Central memory CD8-positive, alpha-beta T cell (primary cell): ENCODE measurements at regions not wholly inside any gene's neighbourhood (a gene's known extent, or its start where the extent isn't known, plus 50 kb on each side); places are given as distances from the start of the nearest gene placed in this dataset.

Source experiments
- ATAC-seq: fragments of 150-1000 bp; cut with Tn5 transposase; replicated peaks from 2 replicates; pipeline ENCODE4 v1.10.0; 2022; ENCODE audit warnings: mild to moderate bottlenecking, moderate FRiP score, moderate number of reproducible peaks; ENCODE audit not compliant: poor library complexity, severe bottlenecking; ENCODE audit errors: extremely low read depth
- DNase-seq, 2 donors: peaks; one replicate each; pipeline ENCODE4 v3.0.0; 2021; ENCODE audit warnings: low spot score in 2 of 2
- H3K27ac Mint-ChIP-seq: one replicate; pipeline ENCODE4 v1.8.0; 2022; ENCODE audit warnings: low read depth, mild to moderate bottlenecking, moderate library complexity, mixed read lengths
- H3K27me3 Mint-ChIP-seq: one replicate; pipeline ENCODE4 v1.8.0; 2022; ENCODE audit warnings: mixed read lengths
- H3K36me3 Mint-ChIP-seq: one replicate; pipeline ENCODE4 v1.8.0; 2022; ENCODE audit warnings: mild to moderate bottlenecking, moderate library complexity, mixed read lengths; ENCODE audit not compliant: insufficient read depth
- H3K4me1 Mint-ChIP-seq: one replicate; pipeline ENCODE4 v1.8.0; 2022; ENCODE audit warnings: mixed read lengths
- H3K4me3 Mint-ChIP-seq: one replicate; pipeline ENCODE4 v1.8.0; 2022; ENCODE audit warnings: mild to moderate bottlenecking, moderate library complexity, mixed read lengths
- H3K9me3 Mint-ChIP-seq: one replicate; pipeline ENCODE4 v1.8.0; 2022; ENCODE audit warnings: mixed read lengths

- Mint-ChIP-seq H3K4me1 (no peaks in the 10 kb centered on the region), H3K36me3 (no peaks in the 10 kb centered on the region), H3K27me3 (peaks cover 67% of the 10 kb centered on the region), H3K4me3 (no peak overlapping the region), H3K9me3 (no peaks in the 10 kb centered on the region), H3K27ac (no peak overlapping the region)
- DNase-seq (no peak), ATAC-seq (no peak)
Observed at GRCh38 chr22:49272546-49273125, 555.0 kb downstream of the BRD1 start.

GRCh38 chr22:49271831-49272230 is 555.8 kb downstream of the BRD1 start:
- Mint-ChIP-seq H3K4me3 (no peak overlapping the region), H3K36me3 (no peaks in the 10 kb centered on the region), H3K27ac (no peak overlapping the region), H3K4me1 (no peaks in the 10 kb centered on the region), H3K27me3 (peaks cover 73% of the 10 kb centered on the region), H3K9me3 (no peaks in the 10 kb centered on the region)
- DNase-seq (no peak), ATAC-seq (no peak)

GRCh38 chr22:49271369-49271727 is 556.3 kb downstream of the BRD1 start:
- no peaks in the 10 kb centered on the region for H3K9me3 Mint-ChIP-seq
- no peak overlapping the region for H3K4me3 Mint-ChIP-seq
- no peaks in the 10 kb centered on the region for H3K4me1 Mint-ChIP-seq
- DNase-seq (no peak), ATAC-seq (no peak)
- no peak overlapping the region for H3K27ac Mint-ChIP-seq
- H3K27me3 Mint-ChIP-seq = peaks cover 73% of the 10 kb centered on the region
- no peaks in the 10 kb centered on the region for H3K36me3 Mint-ChIP-seq

DNA sequence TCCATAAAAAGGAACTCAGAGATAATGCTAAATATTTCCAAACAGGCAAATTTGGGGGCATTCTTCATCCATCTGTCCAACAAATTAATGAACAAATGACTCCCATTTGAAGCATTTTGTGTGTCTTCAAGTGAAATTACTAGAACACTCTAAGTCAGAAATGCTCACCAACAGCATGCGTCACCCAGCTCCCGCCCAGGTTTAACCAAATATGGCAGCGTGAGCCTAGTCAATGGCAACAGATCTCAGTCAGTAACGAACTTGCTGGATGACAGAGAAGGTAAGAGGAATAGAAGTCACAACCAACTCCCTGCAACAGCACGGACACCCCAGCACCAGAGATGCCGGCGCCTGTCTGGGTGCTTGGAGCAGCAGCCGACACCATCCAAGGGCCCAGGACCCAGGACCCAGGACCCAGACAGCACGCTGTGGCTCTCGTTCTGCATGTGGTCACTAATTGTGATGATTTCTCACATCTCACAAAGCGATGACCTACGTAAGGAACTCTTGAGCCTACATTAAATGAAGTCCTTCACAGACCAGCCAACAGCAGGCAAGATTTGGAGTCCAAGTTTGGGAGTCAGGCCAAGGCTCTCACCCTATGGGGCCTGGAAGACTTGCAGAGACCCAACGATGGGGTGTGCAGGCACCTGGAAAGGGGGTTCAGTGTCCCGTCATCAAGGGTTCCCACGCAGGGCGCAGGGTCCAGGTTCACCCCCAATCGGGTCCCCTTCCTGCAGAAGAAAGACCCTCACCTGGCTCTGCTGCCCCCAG is 556.9 kb downstream of the BRD1 start:
- no peak for DNase-seq
- Mint-ChIP-seq H3K4me1 (no peaks in the 10 kb centered on the region), H3K36me3 (no peaks in the 10 kb centered on the region), H3K4me3 (no peak overlapping the region), H3K9me3 (no peaks in the 10 kb centered on the region), H3K27ac (no peak overlapping the region), H3K27me3 (peaks cover 73% of the 10 kb centered on the region)
- no peak for ATAC-seq

GRCh38 chr22:49269928-49270327 is 557.7 kb downstream of the BRD1 start:
- H3K4me1 Mint-ChIP-seq = no peaks in the 10 kb centered on the region
- ATAC-seq (no peak), DNase-seq (no peak)
- no peak overlapping the region for H3K4me3 Mint-ChIP-seq
- H3K36me3 Mint-ChIP-seq = no peaks in the 10 kb centered on the region
- no peak overlapping the region for H3K27ac Mint-ChIP-seq
- peaks cover 68% of the 10 kb centered on the region for H3K27me3 Mint-ChIP-seq
- no peaks in the 10 kb centered on the region for H3K9me3 Mint-ChIP-seq

DNA sequence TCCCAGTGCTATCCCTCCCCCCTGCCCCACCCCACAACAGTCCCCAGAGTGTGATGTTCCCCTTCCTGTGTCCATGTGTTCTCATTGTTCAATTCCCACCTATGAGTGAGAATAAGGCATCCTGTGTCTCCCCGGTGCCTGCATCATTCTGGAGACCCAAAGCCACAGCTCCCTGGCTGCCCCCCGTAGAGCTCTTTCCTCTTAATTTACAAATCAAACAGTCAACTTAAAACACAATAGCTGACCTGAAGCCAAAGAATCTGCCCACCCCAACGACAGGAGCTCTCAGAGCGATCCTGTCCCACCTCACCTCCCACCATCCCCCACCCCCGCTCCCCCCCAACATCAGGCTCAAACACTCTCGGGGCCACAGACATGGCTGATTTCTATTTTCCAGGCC is 558.3 kb downstream of the BRD1 start:
- Mint-ChIP-seq H3K4me3 (no peak overlapping the region), H3K9me3 (no peaks in the 10 kb centered on the region), H3K27me3 (peaks cover 68% of the 10 kb centered on the region), H3K4me1 (no peaks in the 10 kb centered on the region), H3K27ac (no peak overlapping the region), H3K36me3 (no peaks in the 10 kb centered on the region)
- no peak for DNase-seq
- ATAC-seq = no peak

DNA sequence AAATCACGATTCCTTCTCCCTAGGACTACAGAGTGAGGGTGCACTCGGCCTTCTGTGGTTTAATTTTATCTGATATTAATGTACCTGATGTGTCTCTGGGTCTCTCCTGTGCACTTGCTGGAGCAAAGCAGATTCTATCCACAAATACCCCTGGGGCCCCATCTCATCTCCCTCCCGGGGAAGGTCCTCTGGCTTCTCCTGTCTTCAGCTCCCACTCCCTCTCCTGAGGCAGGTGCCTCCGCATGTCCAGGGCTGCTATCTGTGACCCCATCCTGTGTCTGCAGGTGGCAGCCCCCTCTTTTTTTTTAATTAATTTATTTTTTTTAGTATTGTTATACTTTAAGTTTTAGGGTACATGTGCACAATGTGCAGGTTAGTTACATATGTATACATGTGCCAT is 558.7 kb downstream of the BRD1 start:
- ATAC-seq = no peak
- H3K27me3 Mint-ChIP-seq = peaks cover 69% of the 10 kb centered on the region
- no peak overlapping the region for H3K4me3 Mint-ChIP-seq
- no peak overlapping the region for H3K27ac Mint-ChIP-seq
- no peaks in the 10 kb centered on the region for H3K4me1 Mint-ChIP-seq
- no peak for DNase-seq
- H3K36me3 Mint-ChIP-seq = no peaks in the 10 kb centered on the region
- H3K9me3 Mint-ChIP-seq = no peaks in the 10 kb centered on the region

DNA sequence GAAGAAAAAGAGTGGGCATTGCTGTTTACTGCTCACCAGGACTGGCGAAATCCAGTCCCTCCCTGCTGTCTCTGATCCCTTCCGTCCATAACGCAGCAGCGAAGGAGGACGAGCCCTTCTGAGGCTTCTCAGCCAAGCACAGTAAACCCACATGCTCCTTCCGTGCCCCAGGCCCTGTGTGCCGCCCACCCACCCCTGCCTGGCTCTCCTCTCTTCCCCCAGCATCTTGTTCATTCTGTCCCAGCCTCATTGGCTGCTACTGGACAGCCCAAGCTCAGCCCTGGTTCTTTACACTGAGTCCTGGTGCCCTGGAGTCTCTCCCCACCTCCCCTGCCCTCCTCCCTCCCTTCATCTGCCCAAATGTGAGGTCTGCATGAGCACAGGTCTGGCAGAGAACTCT is 559.7 kb downstream of the BRD1 start:
- Mint-ChIP-seq H3K36me3 (no peaks in the 10 kb centered on the region), H3K4me3 (no peak overlapping the region), H3K27me3 (peaks cover 69% of the 10 kb centered on the region), H3K27ac (no peak overlapping the region), H3K9me3 (no peaks in the 10 kb centered on the region), H3K4me1 (no peaks in the 10 kb centered on the region)
- DNase-seq = no peak
- no peak for ATAC-seq

DNA sequence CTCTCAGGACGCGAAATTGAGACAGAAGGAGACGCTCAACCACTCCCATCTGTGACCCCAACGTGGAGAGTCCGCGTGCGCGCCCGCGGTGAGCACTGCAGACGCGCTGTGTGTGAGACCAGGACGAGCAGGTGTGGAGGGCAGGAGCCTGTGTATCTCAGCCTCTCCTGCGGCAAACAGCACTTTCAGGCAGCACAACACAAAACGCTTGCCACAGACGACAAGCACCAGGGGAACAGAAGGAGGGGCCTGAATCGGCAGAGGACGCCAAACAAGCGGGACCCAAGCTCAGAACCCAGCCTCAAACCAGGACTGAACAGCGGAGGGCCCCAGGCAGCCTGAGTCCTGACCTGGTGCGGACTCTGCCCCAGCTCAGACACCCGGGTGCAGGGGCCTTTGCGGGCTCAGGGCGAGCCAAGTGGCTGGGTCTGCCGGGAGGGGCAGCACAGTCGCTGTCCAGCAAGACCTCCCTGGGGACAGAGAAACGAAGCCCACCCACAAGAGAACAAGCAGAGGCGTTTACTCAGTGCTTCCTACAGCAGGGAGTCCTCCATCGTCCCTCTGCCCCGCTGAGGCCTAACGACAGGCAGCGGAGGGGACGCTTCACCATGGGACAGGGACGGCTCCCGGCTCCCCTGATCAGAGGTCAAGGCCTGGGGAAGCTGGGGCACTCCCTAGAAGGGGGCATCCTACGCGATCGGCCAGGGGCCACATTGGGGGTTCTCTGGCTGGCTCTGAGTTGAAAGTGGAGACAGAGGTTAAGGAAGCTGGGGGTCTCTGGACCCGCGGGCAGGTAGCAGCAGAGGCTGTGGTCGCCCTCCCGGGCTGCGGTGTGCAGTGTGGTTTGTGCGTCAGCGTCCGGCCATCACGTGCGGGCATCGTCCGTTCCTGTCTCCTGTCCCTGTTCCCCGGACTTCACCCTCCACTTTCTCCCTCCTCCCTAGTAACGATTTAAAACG is 560.8 kb downstream of the BRD1 start:
- Mint-ChIP-seq H3K27ac (no peak overlapping the region), H3K36me3 (no peaks in the 10 kb centered on the region), H3K9me3 (no peaks in the 10 kb centered on the region), H3K4me1 (no peaks in the 10 kb centered on the region), H3K4me3 (no peak overlapping the region), H3K27me3 (peaks cover 60% of the 10 kb centered on the region)
- DNase-seq = no peak
- ATAC-seq = no peak

DNA sequence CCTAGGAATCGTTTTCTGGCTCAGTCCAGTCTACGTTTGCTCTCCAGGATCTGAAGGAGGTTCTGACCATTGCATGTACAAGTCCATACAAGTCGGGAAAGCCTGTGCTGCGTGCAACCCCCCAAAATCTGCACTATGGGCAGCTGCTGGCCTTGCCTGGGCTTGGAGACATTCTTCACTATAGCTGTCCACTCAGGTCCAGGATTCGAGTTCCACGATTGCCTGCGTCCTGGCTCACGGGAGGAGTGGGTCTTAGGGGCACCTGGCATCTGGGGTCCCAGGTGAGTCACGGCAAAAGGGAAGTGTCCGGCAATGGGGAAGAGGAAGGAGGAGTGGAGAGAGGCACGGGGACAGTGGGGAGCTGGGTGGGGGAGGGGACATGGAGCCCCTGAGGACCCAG is 563.0 kb downstream of the BRD1 start:
- Mint-ChIP-seq H3K36me3 (no peaks in the 10 kb centered on the region), H3K4me1 (no peaks in the 10 kb centered on the region), H3K9me3 (no peaks in the 10 kb centered on the region), H3K4me3 (no peak overlapping the region), H3K27ac (no peak overlapping the region), H3K27me3 (peaks cover 47% of the 10 kb centered on the region)
- DNase-seq (no peak), ATAC-seq (no peak)

DNA sequence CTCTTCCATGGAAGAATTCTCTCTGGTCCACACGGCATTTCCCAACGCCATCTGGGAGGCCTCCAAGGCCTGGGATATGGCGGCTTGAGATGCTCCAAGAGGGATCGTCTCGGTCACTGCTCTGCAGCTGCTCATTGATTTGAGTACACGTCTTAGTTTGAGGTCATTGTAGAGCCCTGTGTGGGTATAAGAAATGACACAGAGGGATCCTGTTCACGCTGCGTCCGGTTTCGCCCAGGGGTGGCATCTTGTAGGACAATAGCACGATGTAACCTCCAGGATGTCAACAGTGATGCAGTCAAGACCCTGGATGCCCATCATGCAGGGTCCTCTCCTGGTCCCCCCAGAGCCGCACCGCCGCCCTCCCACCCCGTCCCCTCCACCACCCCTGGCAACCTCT is 564.6 kb downstream of the BRD1 start:
- H3K36me3 Mint-ChIP-seq = no peaks in the 10 kb centered on the region

DNA sequence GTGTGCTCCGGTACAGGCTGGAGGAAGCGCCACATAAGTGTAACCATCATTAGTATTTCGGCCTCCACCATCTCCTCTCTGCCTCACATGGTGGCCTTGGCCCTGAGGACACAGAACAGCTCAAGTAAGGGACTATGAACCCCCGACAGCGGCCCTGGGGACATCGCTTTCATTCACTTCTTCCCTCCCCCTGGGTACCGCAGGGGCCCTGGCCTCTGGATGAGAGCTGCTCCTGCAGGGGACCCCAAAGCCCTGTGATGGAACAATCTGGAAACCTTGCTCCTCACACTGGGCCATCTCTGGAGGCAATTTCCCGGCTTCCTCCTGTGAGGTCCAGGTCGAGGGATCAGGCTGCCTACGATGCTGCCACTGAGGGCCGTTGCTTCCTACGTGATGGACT is 565.5 kb downstream of the BRD1 start:
- peaks cover 21% of the 10 kb centered on the region for H3K27me3 Mint-ChIP-seq
- DNase-seq (no peak), ATAC-seq (no peak)
- H3K27ac Mint-ChIP-seq = no peak overlapping the region
- H3K4me1 Mint-ChIP-seq = no peaks in the 10 kb centered on the region
- H3K36me3 Mint-ChIP-seq = no peaks in the 10 kb centered on the region
- H3K9me3 Mint-ChIP-seq = no peaks in the 10 kb centered on the region
- H3K4me3 Mint-ChIP-seq = no peak overlapping the region

More for the DNA sequence above, 564.6 kb downstream of the BRD1 start:
- no peak for ATAC-seq
- no peak for DNase-seq
- Mint-ChIP-seq H3K9me3 (no peaks in the 10 kb centered on the region), H3K27me3 (peaks cover 31% of the 10 kb centered on the region), H3K27ac (no peak overlapping the region), H3K4me3 (no peak overlapping the region), H3K4me1 (no peaks in the 10 kb centered on the region)

GRCh38 chr22:49261616-49262015 is 566.1 kb downstream of the BRD1 start:
- ATAC-seq = no peak
- Mint-ChIP-seq H3K36me3 (no peaks in the 10 kb centered on the region), H3K27me3 (peaks cover 21% of the 10 kb centered on the region)

More at GRCh38 chr22:49261616-49262015, 566.1 kb downstream of the BRD1 start:
- H3K4me1 Mint-ChIP-seq = no peaks in the 10 kb centered on the region
- H3K9me3 Mint-ChIP-seq = no peaks in the 10 kb centered on the region
- no peak overlapping the region for H3K4me3 Mint-ChIP-seq
- no peak overlapping the region for H3K27ac Mint-ChIP-seq
- DNase-seq = no peak
